ENCODE measurements at regions not wholly inside any gene's neighbourhood (a gene's known extent, or its start where the extent isn't known, plus 50 kb on each side); places are given as distances from the start of the nearest gene placed in this dataset.

DNA sequence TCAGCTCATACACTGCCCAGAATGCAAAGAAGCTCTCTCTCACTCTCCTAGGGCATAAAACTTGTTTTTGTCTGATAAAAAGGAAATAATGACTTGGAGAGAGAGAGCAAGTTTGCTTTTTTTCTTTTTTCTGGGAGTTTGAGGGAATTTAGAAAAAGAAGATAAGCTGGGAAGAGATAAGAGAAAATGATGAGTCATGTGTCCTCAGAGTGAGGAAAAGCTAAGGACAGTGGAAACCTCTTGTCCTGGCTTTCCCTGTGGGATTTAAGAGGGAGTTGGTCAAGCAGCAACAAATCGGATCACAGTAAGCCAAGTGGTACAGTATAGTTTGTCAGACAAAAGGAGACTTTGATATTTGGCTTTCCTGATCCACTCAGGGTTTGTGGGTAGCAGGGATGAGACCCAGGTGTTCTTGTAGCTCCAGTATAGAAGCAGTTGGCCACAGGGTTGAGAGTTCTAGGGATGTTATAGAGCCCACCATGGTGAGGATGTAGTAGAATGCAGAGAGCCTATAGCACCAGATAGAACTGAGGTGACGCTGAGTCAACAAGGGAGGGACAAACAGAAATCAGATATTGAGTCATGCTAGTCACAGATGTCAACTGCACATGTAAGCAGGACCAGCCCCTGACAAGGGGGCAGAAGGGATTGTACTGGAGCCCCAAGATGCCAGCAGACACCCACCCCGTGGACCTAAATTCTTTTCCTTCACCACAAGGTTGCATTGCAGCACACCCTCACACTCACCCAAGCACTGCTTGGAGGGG, 219.3 kb upstream of the TAC1 start:
- intact Hi-C loops (cut with DNase I, micrococcal nuclease) = no loop called here

DNA sequence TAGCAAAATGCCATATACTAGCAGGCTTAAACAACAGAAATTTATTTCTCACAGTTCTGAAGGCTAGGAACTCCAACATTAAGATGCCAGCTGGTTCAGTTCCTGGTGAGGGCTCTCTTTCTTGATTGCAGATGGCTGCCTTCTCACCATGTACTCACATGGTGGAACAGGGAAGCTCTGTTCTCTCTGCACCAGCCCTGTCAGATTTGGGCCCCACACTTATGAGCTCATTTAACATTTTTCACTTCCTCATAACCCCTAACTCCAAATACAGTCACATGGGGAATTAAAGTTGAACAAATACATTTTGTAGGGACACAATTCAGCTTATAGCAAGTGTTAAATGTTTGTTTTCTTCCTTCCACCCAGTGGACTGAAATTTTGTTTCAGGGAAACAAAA, 218.6 kb upstream of the TAC1 start:
- Histone ChIP-seq H3K4me3 (no peak overlapping the region), H3K9me3 (no peaks in the 10 kb centered on the region), H3K4me1 (ENCODE audit: low read depth) (no peaks in the 10 kb centered on the region), H3K36me3 (ENCODE audit: low read depth) (no peaks in the 10 kb centered on the region)
- DNase-seq (no peak), ATAC-seq (peak; percentile 22)
- TF ChIP-seq, protein P1, sequence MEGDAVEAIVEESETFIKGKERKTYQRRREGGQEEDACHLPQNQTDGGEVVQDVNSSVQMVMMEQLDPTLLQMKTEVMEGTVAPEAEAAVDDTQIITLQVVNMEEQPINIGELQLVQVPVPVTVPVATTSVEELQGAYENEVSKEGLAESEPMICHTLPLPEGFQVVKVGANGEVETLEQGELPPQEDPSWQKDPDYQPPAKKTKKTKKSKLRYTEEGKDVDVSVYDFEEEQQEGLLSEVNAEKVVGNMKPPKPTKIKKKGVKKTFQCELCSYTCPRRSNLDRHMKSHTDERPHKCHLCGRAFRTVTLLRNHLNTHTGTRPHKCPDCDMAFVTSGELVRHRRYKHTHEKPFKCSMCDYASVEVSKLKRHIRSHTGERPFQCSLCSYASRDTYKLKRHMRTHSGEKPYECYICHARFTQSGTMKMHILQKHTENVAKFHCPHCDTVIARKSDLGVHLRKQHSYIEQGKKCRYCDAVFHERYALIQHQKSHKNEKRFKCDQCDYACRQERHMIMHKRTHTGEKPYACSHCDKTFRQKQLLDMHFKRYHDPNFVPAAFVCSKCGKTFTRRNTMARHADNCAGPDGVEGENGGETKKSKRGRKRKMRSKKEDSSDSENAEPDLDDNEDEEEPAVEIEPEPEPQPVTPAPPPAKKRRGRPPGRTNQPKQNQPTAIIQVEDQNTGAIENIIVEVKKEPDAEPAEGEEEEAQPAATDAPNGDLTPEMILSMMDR (IDR thresholded peaks at IDR 0.05) = no peak
- intact Hi-C loops (cut with DNase I, micrococcal nuclease) = no loop called here

More for the DNA sequence above, 219.3 kb upstream of the TAC1 start:
- ATAC-seq (no peak), DNase-seq (no peak)
- H3K36me3 ChIP-seq (ENCODE audit: low read depth) = no peaks in the 10 kb centered on the region
- no peaks in the 10 kb centered on the region for H3K4me1 ChIP-seq (ENCODE audit: low read depth)
- TF ChIP-seq, protein P1 (IDR thresholded peaks at IDR 0.05) = no peak
- no peaks in the 10 kb centered on the region for H3K9me3 ChIP-seq
- no peak overlapping the region for H3K4me3 ChIP-seq

DNA sequence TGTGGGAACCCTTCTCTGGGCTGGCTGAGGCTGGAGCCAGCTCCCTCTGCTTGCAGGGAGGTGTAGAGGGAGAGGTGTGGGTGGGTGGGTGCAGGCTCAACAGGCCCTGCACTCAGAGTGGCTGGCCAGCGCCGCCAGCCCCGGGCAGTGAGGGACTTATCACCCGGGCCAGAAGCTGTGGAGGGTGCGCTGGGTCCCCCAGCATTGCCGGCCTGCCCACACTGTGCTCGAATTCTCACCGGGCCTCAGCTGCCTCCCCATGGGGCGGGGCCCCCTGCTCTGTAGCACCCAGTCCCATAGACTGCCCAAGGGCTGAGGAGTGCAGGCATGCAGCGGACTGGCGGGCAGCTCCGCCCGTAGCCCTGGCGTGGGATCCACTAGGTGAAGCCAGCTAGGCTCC, 190.7 kb upstream of the TAC1 start:
- Histone ChIP-seq H3K36me3 (ENCODE audit: low read depth) (no peaks in the 10 kb centered on the region), H3K4me1 (ENCODE audit: low read depth) (no peaks in the 10 kb centered on the region), H3K9me3 (no peaks in the 10 kb centered on the region), H3K4me3 (no peak overlapping the region)
- intact Hi-C loops (cut with DNase I, micrococcal nuclease) = no loop called here
- ATAC-seq = no peak
- TF ChIP-seq, protein P1 (IDR thresholded peaks at IDR 0.05) = no peak
- no peak for DNase-seq

DNA sequence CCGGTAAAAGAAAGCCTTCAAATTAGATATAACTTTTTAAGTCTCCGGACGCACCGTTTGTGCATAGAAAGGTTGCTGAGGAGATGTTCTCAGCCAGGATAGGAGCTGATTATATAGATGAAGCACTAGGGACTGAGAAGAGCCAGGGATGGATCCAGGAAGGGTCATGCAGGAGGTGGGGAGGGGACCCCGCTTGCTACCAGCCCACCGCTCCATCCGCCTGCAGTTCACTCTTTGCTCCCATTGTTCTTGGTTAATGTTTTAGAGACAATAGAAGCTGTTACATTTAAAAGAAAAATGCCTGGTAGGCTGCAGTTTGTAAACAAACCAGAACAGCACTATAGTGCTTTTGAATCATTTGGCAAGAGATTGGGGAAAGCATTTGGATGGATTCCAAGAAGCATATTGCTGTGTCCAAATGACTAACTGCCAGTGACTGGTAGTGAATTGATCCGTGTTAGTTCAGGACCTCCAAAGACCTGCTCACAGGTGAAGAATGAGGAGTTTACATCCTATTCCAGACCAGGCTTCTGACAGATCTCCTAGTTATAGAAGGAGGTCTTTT, 175.9 kb upstream of the TAC1 start:
- H3K4me3 ChIP-seq = no peak overlapping the region
- peak in 1 of 3 donors; percentile 17 for DNase-seq
- peak; percentile 52 for ATAC-seq
- no peaks in the 10 kb centered on the region for H3K9me3 ChIP-seq
- TF ChIP-seq, protein P1 (IDR thresholded peaks at IDR 0.05) = no peak
- intact Hi-C loops (cut with DNase I, micrococcal nuclease) = no loop called here
- no peaks in the 10 kb centered on the region for H3K4me1 ChIP-seq (ENCODE audit: low read depth)
- H3K36me3 ChIP-seq (ENCODE audit: low read depth) = no peaks in the 10 kb centered on the region

DNA sequence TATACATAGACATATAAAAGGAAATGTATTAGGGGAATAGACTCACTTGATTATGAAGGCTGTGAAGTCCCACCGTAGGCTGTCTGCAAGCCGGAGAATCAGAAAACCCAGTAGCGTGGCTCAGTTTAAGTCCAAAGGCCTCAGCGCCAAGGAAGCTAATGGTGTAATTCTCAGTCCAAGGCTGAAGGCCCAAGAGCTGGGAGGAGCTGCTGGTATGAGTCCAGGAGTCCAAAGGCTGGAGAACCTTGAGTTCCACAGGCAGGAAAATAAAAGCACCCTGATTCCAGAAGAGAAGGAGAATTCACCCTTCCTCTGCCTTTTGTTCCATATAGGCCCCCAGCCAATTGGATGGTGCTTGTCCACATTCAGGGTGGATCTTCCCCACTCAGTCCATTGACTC, 166.2 kb upstream of the TAC1 start:
- peak; percentile 99 for ATAC-seq
- no peaks in the 10 kb centered on the region for H3K36me3 ChIP-seq (ENCODE audit: low read depth)
- H3K9me3 ChIP-seq = peaks cover 5% of the 10 kb centered on the region
- peak in 2 of 3 donors; percentile 51 to 77 for DNase-seq
- intact Hi-C loops (cut with DNase I, micrococcal nuclease) = no loop called here
- no peaks in the 10 kb centered on the region for H3K4me1 ChIP-seq (ENCODE audit: low read depth)
- TF ChIP-seq, protein P1 (IDR thresholded peaks at IDR 0.05) = no peak
- no peak overlapping the region for H3K4me3 ChIP-seq

All from mucosa of descending colon (tissue), 3 donors.